GM20431 (cell line): ENCODE measurements at regions not wholly inside any gene's neighbourhood (a gene's known extent, or its start where the extent isn't known, plus 50 kb on each side); places are given as distances from the start of the nearest gene placed in this dataset.

Experiments
- in situ Hi-C: fragments of 300-500 bp; cut with MseI, MboI; formaldehyde crosslinking; loops from one replicate; pipeline ENCODE4 v1.15.0; 2020; ENCODE audit warnings: low sequenced_read_pairs; ENCODE audit not compliant: unreplicated experiment

DNA sequence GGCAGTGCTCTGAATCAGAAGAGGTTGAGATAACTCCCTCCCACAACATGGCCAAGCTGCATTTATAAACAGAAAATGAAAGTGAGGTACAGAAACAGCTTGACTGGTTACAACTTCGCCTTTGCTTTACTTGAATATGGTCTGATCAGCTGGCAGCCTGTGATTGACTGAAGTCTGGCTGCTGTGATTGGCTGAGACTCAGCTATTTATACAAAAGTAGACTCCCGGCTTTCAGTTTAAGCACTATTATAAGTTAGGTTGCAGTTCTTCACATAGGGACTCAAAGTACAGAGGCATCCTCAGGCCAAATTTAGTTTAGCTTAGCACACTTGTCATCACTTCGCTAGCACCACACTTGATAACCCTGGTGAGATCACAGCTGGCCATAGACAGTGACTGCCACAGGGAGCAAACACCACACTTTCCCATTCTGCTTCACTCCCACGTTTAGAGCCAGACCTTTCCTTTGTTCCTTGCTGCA, 362.6 kb downstream of the EPM2A start:
- in situ Hi-C loops = no loop called here

DNA sequence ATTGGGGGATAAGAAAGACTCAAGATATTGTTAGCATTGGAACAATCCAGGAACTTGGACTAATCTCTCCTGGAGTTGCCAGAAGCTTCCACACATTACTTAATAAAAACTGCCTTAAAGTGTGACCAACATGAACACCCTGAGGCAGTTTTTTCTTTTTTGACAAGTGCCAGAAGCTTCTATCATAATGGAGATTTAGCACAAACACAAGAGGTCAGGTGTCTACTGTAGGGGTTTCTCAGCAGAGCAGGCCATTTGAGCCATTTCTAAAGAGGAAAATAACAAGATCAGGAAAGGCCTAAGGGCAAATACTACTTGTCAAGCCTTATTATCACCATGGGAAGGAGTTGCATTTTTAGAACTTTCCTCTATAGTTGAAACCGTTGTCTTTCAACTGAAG, 361.5 kb downstream of the EPM2A start:
- in situ Hi-C loops = no loop called here

- in situ Hi-C loops = no loop called here
Measured at GRCh38 chr6:145374570-145374969, 360.8 kb downstream of the EPM2A start.

GRCh38 chr6:145375502-145375901, 359.8 kb downstream of the EPM2A start:
- in situ Hi-C loops = no loop called here

- in situ Hi-C loops = no loop called here
Measured at GRCh38 chr6:145380186-145380585, 355.1 kb downstream of the EPM2A start.

DNA sequence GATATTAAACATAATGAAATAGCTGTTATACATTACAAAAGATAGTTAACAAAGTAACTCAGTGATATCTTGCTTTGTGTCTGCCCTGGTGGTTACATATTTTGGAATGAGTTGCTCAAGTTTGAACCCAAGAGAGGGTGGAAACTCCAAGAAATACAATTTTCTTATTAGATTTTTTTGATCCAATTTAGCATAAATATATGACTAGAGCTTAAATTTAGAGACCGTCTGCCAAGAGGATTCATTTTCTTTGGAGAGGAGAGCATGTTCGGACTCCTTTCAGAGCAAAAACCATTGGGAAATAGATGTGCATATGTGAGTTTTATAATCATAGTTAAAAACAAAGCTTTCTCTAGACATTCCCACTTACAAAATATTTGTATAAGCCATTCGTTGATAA, 353.4 kb downstream of the EPM2A start:
- in situ Hi-C loops = no loop called here

GRCh38 chr6:145383428-145383827, 351.9 kb downstream of the EPM2A start:
- in situ Hi-C loops = no loop called here

DNA sequence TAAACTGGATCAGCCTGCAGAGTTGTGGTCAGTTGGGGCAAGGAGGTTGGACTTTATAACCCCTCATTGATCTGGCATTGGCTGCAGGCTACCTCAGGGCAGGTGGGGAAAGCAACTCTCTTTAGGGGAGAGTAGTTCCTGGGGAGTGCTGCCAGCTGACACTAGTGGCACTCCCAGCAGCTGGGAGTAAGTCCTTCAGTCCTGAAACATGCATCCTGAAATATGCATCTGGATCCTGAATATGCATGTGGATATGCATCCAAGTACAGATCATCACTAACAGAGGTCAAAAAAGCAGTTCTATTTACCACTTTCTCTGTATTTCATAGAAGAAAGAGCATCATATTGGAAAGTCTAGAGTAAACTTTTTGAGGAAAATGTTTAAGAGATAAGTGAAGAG, 350.8 kb downstream of the EPM2A start:
- in situ Hi-C loops = no loop called here

- in situ Hi-C loops = no loop called here
Measured at GRCh38 chr6:145396499-145396898, 338.8 kb downstream of the EPM2A start.

DNA sequence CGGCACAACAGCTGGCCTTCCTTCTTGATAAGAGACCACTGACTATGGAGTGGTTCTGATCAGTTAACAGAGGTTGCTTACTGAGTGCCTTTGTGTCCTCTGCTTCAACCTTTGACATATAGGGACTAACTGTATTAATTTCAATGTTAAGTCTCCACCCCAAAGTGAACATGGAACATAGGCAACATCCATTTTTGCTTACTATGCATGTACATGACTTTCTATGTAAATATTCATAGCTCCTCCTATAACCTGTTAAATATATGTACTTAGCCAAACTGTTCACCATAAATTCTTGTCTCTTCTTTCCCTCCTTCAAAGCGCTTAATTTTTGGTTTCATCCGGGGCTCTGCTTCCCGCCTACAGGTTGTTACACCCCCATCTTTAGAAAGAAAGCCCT, 334.8 kb downstream of the EPM2A start:
- in situ Hi-C loops = no loop called here

- in situ Hi-C loops = no loop called here
Measured at GRCh38 chr6:145405006-145405551, 330.2 kb downstream of the EPM2A start.

DNA sequence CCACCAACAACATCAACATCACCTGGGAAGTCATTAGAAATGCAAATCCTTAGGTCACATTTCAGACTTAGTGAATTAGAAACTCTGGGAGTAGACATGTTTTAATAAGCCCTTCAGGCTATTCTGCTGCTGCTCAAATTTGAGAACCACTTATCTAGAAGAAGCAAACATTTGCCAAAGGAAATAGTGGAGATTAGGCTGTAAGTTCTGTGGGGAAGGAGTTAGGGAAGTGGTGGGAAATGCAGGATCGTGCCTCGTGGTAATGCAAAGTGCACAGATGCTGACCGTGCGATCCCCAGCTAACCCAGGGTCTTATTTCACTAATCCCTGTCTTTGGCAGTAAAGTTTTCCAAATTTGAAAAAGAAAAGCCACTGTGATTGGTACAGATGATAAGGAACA, 328.5 kb downstream of the EPM2A start:
- in situ Hi-C loops = no loop called here

- in situ Hi-C loops = no loop called here
Measured at GRCh38 chr6:145415616-145416015, 319.7 kb downstream of the EPM2A start.

GRCh38 chr6:145420599-145420998, 314.7 kb downstream of the EPM2A start:
- in situ Hi-C loops = no loop called here

DNA sequence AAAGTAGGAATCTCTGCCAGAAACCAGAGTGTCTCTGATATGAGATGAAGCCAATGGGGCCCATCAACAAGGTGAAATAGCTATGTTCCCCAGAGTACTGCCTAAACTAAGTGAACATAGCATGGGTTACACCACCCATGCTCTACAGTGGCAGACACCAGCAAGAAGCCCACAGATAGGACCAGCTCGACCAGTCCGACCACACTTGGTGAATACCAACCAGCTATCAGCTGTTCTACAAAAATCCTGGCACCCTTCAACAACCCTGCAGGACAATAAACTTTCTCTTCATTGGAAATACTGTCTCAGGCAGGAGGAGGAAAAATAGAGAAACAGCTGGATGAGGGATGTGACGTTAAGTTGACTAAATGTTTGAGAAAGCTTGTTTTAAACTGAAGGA, 311.4 kb downstream of the EPM2A start:
- in situ Hi-C loops = no loop called here

GRCh38 chr6:145427232-145427631, 308.1 kb downstream of the EPM2A start:
- in situ Hi-C loops = no loop called here

- in situ Hi-C loops = no loop called here
Measured at GRCh38 chr6:145428706-145429105, 306.6 kb downstream of the EPM2A start.

GRCh38 chr6:145442110-145442509, 293.2 kb downstream of the EPM2A start:
- in situ Hi-C loops = no loop called here

- in situ Hi-C loops = no loop called here
Measured at GRCh38 chr6:145445674-145446073, 289.6 kb downstream of the EPM2A start.

DNA sequence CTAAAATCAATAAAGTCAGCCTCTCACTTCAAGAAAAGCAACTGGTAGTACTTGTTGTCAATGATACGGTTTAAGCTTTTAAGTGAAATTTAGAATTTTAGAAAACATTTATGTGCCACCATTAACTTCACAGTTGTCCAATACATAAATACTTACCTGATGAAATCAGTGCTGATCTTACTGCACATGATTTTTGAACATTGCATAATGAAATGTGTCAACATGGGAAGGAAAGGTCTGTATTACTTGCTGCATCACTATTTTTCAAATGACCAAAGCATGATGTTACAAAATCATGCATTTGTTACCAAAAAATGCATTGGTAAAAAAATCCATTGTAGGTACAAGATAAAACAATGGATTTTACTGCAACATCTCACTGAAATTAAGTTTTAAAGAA, 284.3 kb downstream of the EPM2A start:
- in situ Hi-C loops = no loop called here

- in situ Hi-C loops = no loop called here
Measured at GRCh38 chr6:145453376-145453775, 281.9 kb downstream of the EPM2A start.

GRCh38 chr6:145454006-145454405, 281.3 kb downstream of the EPM2A start:
- in situ Hi-C loops = no loop called here

DNA sequence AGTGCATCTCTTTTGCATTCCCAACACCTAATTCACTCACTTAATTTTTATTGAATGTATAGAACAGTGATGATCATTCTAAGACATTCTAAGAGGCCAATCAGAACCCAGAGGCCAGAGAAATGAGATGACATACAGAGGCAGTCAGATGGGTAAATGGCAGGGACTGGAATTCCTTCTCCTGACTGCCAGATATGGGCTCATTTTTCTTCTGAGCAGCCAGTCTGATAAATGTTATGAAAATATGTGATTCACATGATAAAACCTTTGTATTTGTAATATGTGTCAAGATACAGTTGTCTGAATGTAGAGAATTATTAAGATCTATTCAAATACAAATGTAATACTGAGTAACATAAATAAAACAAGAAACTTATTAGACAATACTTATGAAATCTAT, 277.8 kb downstream of the EPM2A start:
- in situ Hi-C loops = no loop called here
